Spinal cord (tissue), 9 donors: ENCODE measurements at regions not wholly inside any gene's neighbourhood (a gene's known extent, or its start where the extent isn't known, plus 50 kb on each side); places are given as distances from the start of the nearest gene placed in this dataset.
"Not testable (repeated sequence)": the region's sequence is repeated elsewhere in the genome, so short reads cannot be mapped to it uniquely, and the experiment has no call there.

Experiments used
- DNase-seq, 6 donors: peaks; one replicate each; pipeline versions ENCODE4 v3.0.0 to v3.0.0-alpha.2; 2013 to 2015; ENCODE audit warnings: low spot score in 6 of 6, low read depth in 4 of 6
- H3K27ac ChIP-seq: one replicate; pipeline ENCODE4 v1.5.1; 2013; ENCODE audit warnings: low read depth, low read length, control low read depth
- H3K27me3 ChIP-seq: one replicate; pipeline ENCODE4 v1.6.1; 2013; ENCODE audit warnings: low read length; ENCODE audit not compliant: control insufficient read depth, insufficient read depth
- H3K36me3 ChIP-seq: one replicate; pipeline ENCODE4 v1.6.1; 2013; ENCODE audit warnings: low read length; ENCODE audit not compliant: control insufficient read depth, insufficient read depth
- H3K4me1 ChIP-seq: one replicate; pipeline ENCODE4 v1.6.1; 2013; ENCODE audit warnings: low read length; ENCODE audit not compliant: control insufficient read depth, insufficient read depth
- H3K4me3 ChIP-seq: one replicate; pipeline ENCODE4 v1.5.1; 2013; ENCODE audit warnings: low read depth, low read length, control low read depth
- H3K9me3 ChIP-seq: one replicate; pipeline ENCODE4 v1.6.1; 2013; ENCODE audit warnings: low read length; ENCODE audit not compliant: control insufficient read depth, insufficient read depth
- WGBS: methylation state at CpG from one replicate; pipeline ENCODE4 v1.1.5; 2013; ENCODE audit warnings: missing lambda C conversion rate; ENCODE audit not compliant: insufficient coverage; 5-methylcytosine and 5-hydroxymethylcytosine counted together
- donor health status: healthy.

DNA sequence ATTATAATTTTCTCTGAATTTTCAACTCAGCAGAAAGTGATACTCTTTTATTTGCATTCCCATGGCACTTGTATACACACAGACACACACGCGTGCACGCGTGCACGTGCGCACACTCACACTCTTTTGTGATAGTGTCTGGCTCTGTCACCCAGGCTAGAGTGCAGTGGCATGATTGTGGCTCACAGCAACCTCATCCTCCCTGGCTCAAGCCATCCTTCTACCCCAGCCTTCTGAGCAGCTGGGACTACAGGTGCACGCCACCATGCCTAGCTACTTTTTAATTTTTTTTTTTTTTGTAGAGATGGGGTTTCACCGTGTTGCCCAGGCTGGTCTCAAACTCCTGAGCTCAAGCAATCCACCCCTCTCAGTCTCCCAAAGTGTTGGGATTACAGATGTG lies 123.2 kb downstream of the MC4R start:
- Histone ChIP-seq H3K4me3 (no peak overlapping the region), H3K9me3 (no peaks in the 10 kb centered on the region)
- WGBS: 97% methylated on average over 6 of the region's 8 CpGs

DNA sequence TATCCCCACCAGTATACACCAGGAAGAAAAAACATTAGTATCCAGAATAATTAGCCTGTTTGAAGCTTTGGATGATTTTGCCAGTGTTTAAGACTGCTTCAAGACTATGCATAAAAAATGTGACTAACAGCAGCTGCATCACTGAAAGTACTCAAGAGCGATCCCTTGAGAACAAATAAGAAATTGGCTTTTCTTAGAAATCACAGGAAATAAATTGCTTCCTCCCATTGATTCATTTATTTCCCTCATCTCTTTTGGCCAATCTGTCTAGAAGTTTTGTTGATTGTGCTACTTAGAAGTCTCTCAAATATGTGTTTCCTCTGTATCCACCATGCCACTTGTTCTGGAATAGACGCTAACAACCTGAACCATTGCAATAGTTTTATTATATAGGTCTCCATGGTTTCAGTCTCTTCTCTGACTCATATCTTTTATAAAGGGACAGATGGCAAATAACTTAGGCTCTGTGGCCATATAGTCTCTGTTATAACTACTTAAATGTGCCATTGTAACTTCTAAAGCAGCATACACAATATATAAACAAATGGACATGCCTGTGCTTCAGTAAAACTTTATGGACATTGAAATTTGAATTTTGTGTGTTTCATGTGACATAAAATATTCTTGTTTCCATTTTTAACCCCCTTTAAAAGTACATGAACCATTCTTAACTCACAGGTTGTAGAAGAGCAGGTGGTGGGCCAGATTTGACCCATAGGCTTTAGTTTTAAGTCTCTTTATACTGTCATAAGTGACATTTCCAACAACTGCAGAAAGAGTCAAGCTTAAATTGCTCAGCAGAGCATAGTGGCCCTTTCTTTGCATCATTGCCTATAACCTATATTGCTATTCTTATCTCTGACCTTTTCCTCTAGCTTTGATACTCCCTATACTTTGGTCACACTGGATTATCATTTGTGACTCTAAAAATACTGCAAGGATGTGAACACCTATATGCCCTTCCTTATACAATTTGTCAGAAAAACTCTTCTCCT lies 123.9 kb downstream of the MC4R start:
- no peaks in the 10 kb centered on the region for H3K36me3 ChIP-seq
- no peak overlapping the region for H3K4me3 ChIP-seq
- no peak for DNase-seq
- WGBS: 67% methylated on average over 1 of the region's 2 CpGs
- H3K27ac ChIP-seq: no peak overlapping the region
- H3K27me3 ChIP-seq: no peaks in the 10 kb centered on the region
- H3K9me3 ChIP-seq: no peaks in the 10 kb centered on the region
- no peaks in the 10 kb centered on the region for H3K4me1 ChIP-seq

More for the DNA sequence above, 123.2 kb downstream of the MC4R start:
- Histone ChIP-seq H3K27me3 (no peaks in the 10 kb centered on the region), H3K4me1 (no peaks in the 10 kb centered on the region), H3K27ac (no peak overlapping the region), H3K36me3 (no peaks in the 10 kb centered on the region)
- no peak for DNase-seq

GRCh38 chr18:60247103-60247502 lies 125.5 kb downstream of the MC4R start:
- no CpG with 5 or more reads among the region's 3 CpGs for WGBS
- Histone ChIP-seq H3K4me1 (no peaks in the 10 kb centered on the region), H3K27me3 (no peaks in the 10 kb centered on the region)

DNA sequence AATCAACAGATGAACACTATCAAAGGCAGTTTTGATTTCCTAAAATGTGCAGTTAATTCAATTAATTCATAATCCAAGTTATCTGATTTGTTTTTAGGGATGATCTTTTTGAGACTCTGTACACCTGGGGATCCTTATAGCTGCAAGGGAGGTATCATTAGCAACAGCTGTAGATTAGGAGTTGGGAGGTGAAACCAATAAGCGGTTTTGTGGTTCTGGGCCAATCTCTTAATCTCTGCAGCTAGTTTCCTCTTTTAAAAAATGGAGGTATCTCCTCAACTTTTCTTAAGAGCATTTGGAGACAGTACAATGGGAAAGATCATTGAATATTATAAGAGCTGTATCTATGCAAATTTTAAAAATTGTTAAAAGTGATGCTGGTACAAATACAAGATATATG lies 126.0 kb downstream of the MC4R start:
- H3K4me1 ChIP-seq: no peaks in the 10 kb centered on the region
- no peak for DNase-seq
- no peak overlapping the region for H3K27ac ChIP-seq
- H3K27me3 ChIP-seq: no peaks in the 10 kb centered on the region
- H3K36me3 ChIP-seq: no peaks in the 10 kb centered on the region
- no CpG with 5 or more reads among the region's 1 CpG for WGBS
- H3K9me3 ChIP-seq: no peaks in the 10 kb centered on the region
- H3K4me3 ChIP-seq: no peak overlapping the region

More at GRCh38 chr18:60247103-60247502, 125.5 kb downstream of the MC4R start:
- Histone ChIP-seq H3K36me3 (no peaks in the 10 kb centered on the region), H3K9me3 (no peaks in the 10 kb centered on the region), H3K4me3 (no peak overlapping the region), H3K27ac (no peak overlapping the region)
- no peak for DNase-seq

- WGBS: 100% methylated on average over 2 of the region's 5 CpGs
- Histone ChIP-seq H3K9me3 (no peaks in the 10 kb centered on the region), H3K27me3 (no peaks in the 10 kb centered on the region)
Observed at GRCh38 chr18:60245096-60245495, 127.5 kb downstream of the MC4R start.

DNA sequence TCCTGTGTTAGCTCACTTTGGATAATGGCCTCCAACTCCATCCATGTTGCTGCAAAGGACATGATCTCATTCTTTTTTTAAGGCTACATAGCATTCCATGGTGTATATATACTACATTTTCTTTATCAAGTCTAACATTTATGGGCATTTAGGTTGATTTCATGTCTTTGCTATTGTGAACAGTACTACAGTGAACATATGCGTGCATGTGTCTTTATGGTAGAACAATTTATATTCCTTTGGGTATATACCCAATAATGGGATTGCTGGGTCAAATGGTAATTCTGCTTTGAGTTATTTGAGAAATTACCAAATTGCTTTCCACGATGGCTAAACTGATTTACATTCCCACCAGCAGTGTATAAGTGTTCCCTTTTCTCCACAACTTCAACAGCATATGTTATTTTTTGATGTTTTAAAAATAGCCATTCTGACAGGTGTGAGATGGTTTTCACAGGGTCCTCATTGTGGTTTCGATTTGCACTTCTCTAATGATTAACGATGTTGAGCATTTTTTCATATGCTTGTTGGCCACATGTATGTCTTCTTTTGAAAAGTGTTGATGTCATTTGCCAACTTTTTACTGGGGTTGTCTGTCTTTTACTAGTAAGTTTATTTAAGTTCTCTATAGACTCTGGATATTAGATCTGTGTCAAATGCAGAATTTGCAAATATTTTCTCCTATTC lies 133.4 kb downstream of the MC4R start:
- not testable (repeated sequence) for DNase-seq
- no CpG with 5 or more reads among the region's 4 CpGs for WGBS

More at GRCh38 chr18:60245096-60245495, 127.5 kb downstream of the MC4R start:
- DNase-seq: no peak
- H3K4me1 ChIP-seq: no peaks in the 10 kb centered on the region
- no peaks in the 10 kb centered on the region for H3K36me3 ChIP-seq
- no peak overlapping the region for H3K4me3 ChIP-seq
- no peak overlapping the region for H3K27ac ChIP-seq

DNA sequence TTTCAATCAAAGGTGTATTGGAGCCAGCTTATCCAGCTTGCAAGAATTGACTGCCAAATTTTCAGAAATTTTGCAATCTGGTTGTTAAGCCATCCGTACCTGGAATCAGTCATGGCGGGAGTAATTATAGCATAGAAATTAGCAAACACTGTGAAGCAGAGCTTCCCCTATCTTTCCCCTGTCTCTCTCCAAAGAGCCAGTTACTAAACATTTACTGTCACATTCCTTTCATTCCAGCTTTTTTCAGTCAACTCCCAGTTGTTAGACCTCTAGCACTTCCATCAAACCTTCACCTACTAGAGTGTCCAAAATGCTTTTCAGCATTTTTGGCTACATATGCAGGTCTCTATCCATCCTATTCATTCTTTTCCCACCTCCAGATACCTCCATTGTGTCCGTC lies 137.4 kb downstream of the MC4R start:
- no peak overlapping the region for H3K27ac ChIP-seq
- no peak for DNase-seq
- H3K4me1 ChIP-seq: no peaks in the 10 kb centered on the region
- H3K36me3 ChIP-seq: no peaks in the 10 kb centered on the region
- no peaks in the 10 kb centered on the region for H3K9me3 ChIP-seq
- 100% methylated on average over 1 of the region's 3 CpGs for WGBS
- H3K27me3 ChIP-seq: no peaks in the 10 kb centered on the region
- no peak overlapping the region for H3K4me3 ChIP-seq

More for the DNA sequence above, 133.4 kb downstream of the MC4R start:
- H3K36me3 ChIP-seq, H3K4me3 ChIP-seq, H3K27me3 ChIP-seq, H3K27ac ChIP-seq, H3K4me1 ChIP-seq, H3K9me3 ChIP-seq: not testable (repeated sequence)

- Histone ChIP-seq H3K27me3 (no peaks in the 10 kb centered on the region), H3K27ac (no peak overlapping the region), H3K9me3 (no peaks in the 10 kb centered on the region), H3K4me3 (no peak overlapping the region), H3K4me1 (no peaks in the 10 kb centered on the region), H3K36me3 (no peaks in the 10 kb centered on the region)
- no peak for DNase-seq
Observed at GRCh38 chr18:60232541-60232940, 140.0 kb downstream of the MC4R start.

DNA sequence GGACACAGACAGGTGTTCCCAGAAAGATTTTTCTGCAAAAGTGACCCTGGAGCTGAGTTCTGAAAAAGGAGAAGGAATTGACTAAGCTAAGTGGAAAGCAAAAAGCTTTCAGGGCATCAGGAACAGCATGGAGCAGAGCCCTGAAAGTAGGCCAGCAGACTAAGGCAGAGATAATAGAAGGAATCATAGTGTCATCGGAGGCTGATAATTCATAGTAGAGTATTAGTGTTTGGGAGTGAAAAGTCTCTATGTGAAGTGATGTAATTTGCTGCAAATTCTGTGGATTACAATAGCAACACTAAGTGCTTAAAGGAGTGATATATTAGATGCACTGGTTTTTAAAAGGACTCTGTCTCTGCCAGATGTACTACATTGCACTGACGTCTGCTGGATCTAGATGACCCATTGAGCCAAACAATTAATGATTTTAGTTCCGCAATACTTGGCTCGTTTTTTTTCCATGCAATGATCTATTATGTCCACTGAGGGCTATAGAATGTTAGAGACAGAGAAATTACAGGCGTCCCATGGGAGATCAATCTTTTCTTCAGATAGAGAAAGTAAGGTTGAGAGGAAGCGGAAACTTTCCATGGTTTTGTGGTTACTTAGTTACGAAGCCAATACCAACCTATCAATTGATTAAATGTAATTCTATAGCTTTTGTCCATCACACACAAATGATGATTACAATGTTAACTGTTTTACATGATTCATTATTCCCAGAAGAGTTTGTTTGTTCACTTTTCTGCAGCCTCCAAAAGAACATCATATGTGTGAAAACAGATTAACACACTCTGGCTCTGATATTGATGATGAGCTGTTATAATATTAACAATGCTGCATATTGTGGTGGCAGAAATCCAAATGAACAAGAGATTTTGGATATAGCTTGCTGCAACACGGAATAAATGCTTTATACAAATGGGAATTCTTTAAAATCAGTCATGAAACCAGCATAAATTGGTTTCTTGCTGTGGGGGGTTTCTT lies 143.7 kb downstream of the MC4R start:
- H3K9me3 ChIP-seq: peaks cover 2% of the 10 kb centered on the region
- no peaks in the 10 kb centered on the region for H3K4me1 ChIP-seq
- no peaks in the 10 kb centered on the region for H3K36me3 ChIP-seq
- no peaks in the 10 kb centered on the region for H3K27me3 ChIP-seq
- WGBS: 55% methylated on average over 1 of the region's 8 CpGs
- no peak overlapping the region for H3K27ac ChIP-seq
- no peak overlapping the region for H3K4me3 ChIP-seq
- DNase-seq: peak in 1 of 6 donors; percentile 50
